Neuronal stem cell (in vitro differentiated cells): ENCODE measurements at regions not wholly inside any gene's neighbourhood (a gene's known extent, or its start where the extent isn't known, plus 50 kb on each side); places are given as distances from the start of the nearest gene placed in this dataset.

ENCODE experiments used
- DNase-seq: peaks from one replicate; pipeline ENCODE4 v3.0.0-alpha.2; 2013; ENCODE audit warnings: low spot score
- H2AFZ ChIP-seq: one replicate; pipeline ENCODE4 v1.6.1; 2013; ENCODE audit warnings: mild to moderate bottlenecking, low read length, inconsistent platforms
- H2AK5ac ChIP-seq: 2 replicates; pipeline ENCODE4 v1.6.1; 2013; ENCODE audit warnings: low read depth, mild to moderate bottlenecking, inconsistent platforms, low read length, moderate library complexity, mixed read lengths
- H2BK120ac ChIP-seq: 2 replicates; pipeline ENCODE4 v1.6.1; 2013; ENCODE audit warnings: low read depth, mild to moderate bottlenecking, inconsistent platforms, low read length, moderate library complexity, mixed read lengths
- H2BK12ac ChIP-seq: one replicate; pipeline ENCODE4 v1.6.1; 2013; ENCODE audit warnings: low read length, inconsistent platforms
- H2BK15ac ChIP-seq: 2 replicates; pipeline ENCODE4 v1.6.1; 2013; ENCODE audit warnings: mild to moderate bottlenecking, low read length, inconsistent platforms, mixed read lengths
- H2BK5ac ChIP-seq: one replicate; pipeline ENCODE4 v1.6.1; 2013; ENCODE audit warnings: inconsistent platforms, mild to moderate bottlenecking, low read length, moderate library complexity
- H3K14ac ChIP-seq: one replicate; pipeline ENCODE4 v1.6.1; 2013; ENCODE audit warnings: low read length, inconsistent platforms
- H3K18ac ChIP-seq: 2 replicates; pipeline ENCODE4 v1.6.1; 2013; ENCODE audit warnings: low read length, inconsistent platforms
- H3K23ac ChIP-seq: 2 replicates; pipeline ENCODE4 v1.6.1; 2013; ENCODE audit warnings: low read depth, mild to moderate bottlenecking, mixed read lengths, low read length, inconsistent platforms; ENCODE audit not compliant: poor library complexity
- H3K27ac ChIP-seq: replicated peaks from 3 replicates; pipeline ENCODE4 v1.5.1; 2013; ENCODE audit warnings: low read length, inconsistent platforms
- H3K27me3 ChIP-seq, 3 experiments: 2 replicates each; pipeline ENCODE4 v1.6.1; 2013; ENCODE audit warnings: low read length in 3 of 3, mild to moderate bottlenecking in 2 of 3, inconsistent platforms in 1 of 3, low read depth in 1 of 3, mixed read lengths in 1 of 3, moderate library complexity in 1 of 3; ENCODE audit not compliant: control insufficient read depth in 3 of 3, insufficient read depth in 3 of 3
- H3K36me3 ChIP-seq, 2 donors: replicated peaks in 1 of 2; 2 replicates each; pipeline ENCODE4 v1.6.1; 2013; ENCODE audit warnings: low read length in 2 of 2; ENCODE audit not compliant: control insufficient read depth in 2 of 2, insufficient read depth in 2 of 2
- H3K4ac ChIP-seq: 2 replicates; pipeline ENCODE4 v1.6.1; 2013; ENCODE audit warnings: inconsistent platforms, mild to moderate bottlenecking, low read length, moderate library complexity
- H3K4me1 ChIP-seq, 2 donors: 1 replicate in 1 of 2; 2 replicates in 1 of 2; pipeline ENCODE4 v1.6.1; 2013; ENCODE audit warnings: low read length in 2 of 2, low read depth in 1 of 2; ENCODE audit not compliant: control insufficient read depth in 2 of 2, insufficient read depth in 1 of 2
- H3K4me2 ChIP-seq: one replicate; pipeline ENCODE4 v1.6.1; 2013; ENCODE audit warnings: mild to moderate bottlenecking, low read length, inconsistent platforms; ENCODE audit not compliant: insufficient read depth, poor library complexity, severe bottlenecking
- H3K4me3 ChIP-seq, 2 donors: 2 replicates each; pipeline ENCODE4 v1.5.1; 2013; ENCODE audit warnings: low read length in 2 of 2, mild to moderate bottlenecking in 2 of 2, inconsistent platforms in 1 of 2, moderate library complexity in 1 of 2
- H3K79me1 ChIP-seq: one replicate; pipeline ENCODE4 v1.6.1; 2013; ENCODE audit warnings: low read depth, mild to moderate bottlenecking, inconsistent platforms, low read length, moderate library complexity
- H3K9ac ChIP-seq: one replicate; pipeline ENCODE4 v1.6.1; 2013; ENCODE audit warnings: mild to moderate bottlenecking, low read depth, low read length, inconsistent platforms; ENCODE audit not compliant: poor library complexity
- H3K9me3 ChIP-seq, 2 donors: replicated peaks in 1 of 2; 2 replicates each; pipeline versions ENCODE3 to v1.6.1; 2013; ENCODE audit warnings: low read length in 2 of 2, mild to moderate bottlenecking in 2 of 2, inconsistent platforms in 1 of 2, low read depth in 1 of 2, mixed read lengths in 1 of 2, moderate library complexity in 1 of 2; ENCODE audit not compliant: control insufficient read depth in 2 of 2, insufficient read depth in 1 of 2
- H4K8ac ChIP-seq: one replicate; pipeline ENCODE4 v1.6.1; 2013; ENCODE audit warnings: low read depth, mild to moderate bottlenecking, inconsistent platforms, low read length, moderate library complexity
- H4K91ac ChIP-seq: one replicate; pipeline ENCODE4 v1.6.1; 2013; ENCODE audit warnings: low read length, low read depth, mild to moderate bottlenecking, inconsistent platforms; ENCODE audit not compliant: poor library complexity
- WGBS, 2 donors: extraction: QIAGEN DNeasy Blood & Tissue Kit; methylation state at CpG; one replicate each; pipeline ENCODE4 v1.1.7; 2013; ENCODE audit warnings: missing lambda C conversion rate in 2 of 2, mixed read lengths in 1 of 2; ENCODE audit not compliant: insufficient read length in 2 of 2, insufficient replicate concordance in 1 of 2; ENCODE audit errors: extremely low coverage in 2 of 2; 5-methylcytosine and 5-hydroxymethylcytosine counted together

DNA sequence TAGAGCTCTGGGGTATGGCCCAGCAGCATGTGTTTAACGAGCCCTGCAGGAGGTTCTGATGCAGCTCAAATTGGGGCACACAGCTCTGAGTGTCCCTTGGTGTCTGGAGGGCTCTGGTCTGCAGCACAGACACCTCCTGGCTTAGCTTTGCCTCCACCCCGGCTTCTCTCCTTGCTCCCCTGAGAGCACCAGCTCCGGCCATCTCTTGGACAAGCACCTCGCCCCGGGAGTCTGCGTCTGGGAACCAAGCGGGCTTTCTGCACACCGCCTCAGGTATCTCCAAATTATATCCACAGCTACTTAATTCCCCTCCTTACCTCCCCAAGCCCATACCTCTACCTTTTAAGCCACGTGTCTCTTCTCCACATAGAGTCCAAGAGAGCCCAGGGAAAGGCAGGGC is 83.7 kb upstream of the IRX4 start:
- Histone ChIP-seq H2BK120ac (no peak overlapping the region), H3K36me3 (no peaks in the 10 kb centered on the region), H2AK5ac (no peak overlapping the region), H4K91ac (no peak overlapping the region), H2AFZ (peak overlapping the region; percentile 29), H3K27ac (no peak overlapping the region), H4K8ac (no peak overlapping the region), H3K23ac (no peak overlapping the region), H3K9ac (no peak overlapping the region), H3K4ac (no peak overlapping the region), H3K4me2 (no peak overlapping the region), H3K4me1 (peaks cover 3 to 5% of the 10 kb centered on the region in 2 donors), H3K4me3 (no peak overlapping the region), H3K79me1 (no peaks in the 10 kb centered on the region), H2BK15ac (no peak overlapping the region), H3K18ac (no peak overlapping the region), H3K9me3 (peaks cover 0 to 2% of the 10 kb centered on the region in 2 donors), H3K14ac (no peak overlapping the region), H2BK12ac (no peak overlapping the region), H2BK5ac (no peak overlapping the region), H3K27me3 (no peaks in the 10 kb centered on the region)
- no CpG with 5 or more reads among the region's 9 CpGs for WGBS, 2 donors
- no peak for DNase-seq

DNA sequence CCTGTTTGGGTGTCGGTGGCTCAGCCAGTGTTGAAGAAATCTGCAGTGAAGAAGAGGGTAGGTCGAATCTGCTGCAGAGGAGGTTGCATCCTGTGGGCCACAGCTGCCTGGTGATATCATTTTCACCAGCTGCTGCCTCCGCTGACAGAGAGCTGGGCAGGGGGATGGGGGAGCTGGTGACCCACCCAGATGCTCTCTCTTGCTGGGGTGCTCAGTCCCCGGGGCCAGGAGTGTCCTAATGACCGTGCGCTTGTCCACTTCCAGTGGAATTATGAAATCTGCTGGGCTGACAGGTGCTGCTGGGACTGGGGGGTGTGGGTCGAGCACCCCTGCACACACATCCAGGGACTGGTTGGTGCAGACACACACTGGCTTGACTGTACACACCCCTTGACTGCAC is 83.2 kb upstream of the IRX4 start:
- H3K4me2 ChIP-seq: no peak overlapping the region
- peaks cover 0 to 4% of the 10 kb centered on the region in 2 donors for H3K9me3 ChIP-seq
- WGBS, 2 donors: no CpG with 5 or more reads among the region's 7 CpGs
- H3K9ac ChIP-seq: no peak overlapping the region
- no peak overlapping the region for H2BK15ac ChIP-seq
- no peak overlapping the region for H2AFZ ChIP-seq
- H2BK120ac ChIP-seq: no peak overlapping the region
- no peak overlapping the region for H4K91ac ChIP-seq
- no peak for DNase-seq
- no peaks in the 10 kb centered on the region for H3K79me1 ChIP-seq
- H3K23ac ChIP-seq: no peak overlapping the region
- H3K27ac ChIP-seq: no peak overlapping the region
- no peak overlapping the region for H3K14ac ChIP-seq
- no peak overlapping the region for H2BK5ac ChIP-seq
- H2BK12ac ChIP-seq: no peak overlapping the region
- no peaks in the 10 kb centered on the region for H3K36me3 ChIP-seq
- peak overlapping the region; percentile 7 for H3K18ac ChIP-seq
- no peaks in the 10 kb centered on the region for H3K27me3 ChIP-seq
- no peak overlapping the region for H4K8ac ChIP-seq
- H3K4me3 ChIP-seq: peak overlapping the region in 1 of 2 donors; percentile 66
- peaks cover 3 to 5% of the 10 kb centered on the region in 2 donors for H3K4me1 ChIP-seq
- no peak overlapping the region for H3K4ac ChIP-seq
- H2AK5ac ChIP-seq: no peak overlapping the region

DNA sequence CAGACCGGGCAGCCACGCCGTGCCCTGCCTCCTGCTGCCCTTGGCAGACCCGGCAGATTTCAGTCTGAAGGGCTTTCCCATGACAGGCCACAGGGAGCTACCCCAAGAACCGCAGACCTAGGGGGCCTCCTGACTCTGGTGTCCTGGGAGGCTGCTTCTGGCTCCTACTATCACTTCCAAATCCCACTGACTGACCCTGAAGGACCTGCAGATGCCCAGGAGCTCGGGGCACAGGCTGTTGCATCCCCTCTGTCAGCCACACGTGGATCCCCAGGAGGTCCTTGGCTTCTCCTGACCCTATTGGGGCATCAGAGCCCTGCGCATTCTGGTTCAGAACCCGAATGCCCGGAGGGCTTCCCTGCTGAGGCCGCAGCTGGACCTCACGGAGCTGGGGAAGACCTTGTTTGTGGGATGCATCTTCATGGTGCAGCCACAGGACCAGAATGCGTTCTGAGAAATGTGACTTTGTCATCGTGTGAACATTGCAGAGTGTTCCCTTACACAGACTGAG is 81.3 kb upstream of the IRX4 start:
- H3K4me3 ChIP-seq: no peak overlapping the region
- peak overlapping the region; percentile 82 for H3K23ac ChIP-seq
- WGBS, 2 donors: no CpG with 5 or more reads among the region's 14 CpGs
- no peak overlapping the region for H2BK15ac ChIP-seq
- no peak overlapping the region for H2AFZ ChIP-seq
- no peak for DNase-seq
- peaks cover 0 to 10% of the 10 kb centered on the region in 2 donors for H3K9me3 ChIP-seq
- H3K4me1 ChIP-seq: peaks cover 3 to 10% of the 10 kb centered on the region in 2 donors
- H3K36me3 ChIP-seq: no peaks in the 10 kb centered on the region
- no peak overlapping the region for H4K8ac ChIP-seq
- H3K79me1 ChIP-seq: no peaks in the 10 kb centered on the region
- H3K4me2 ChIP-seq: no peak overlapping the region
- H3K9ac ChIP-seq: no peak overlapping the region
- no peak overlapping the region for H2BK120ac ChIP-seq
- peak overlapping the region; percentile 14 for H3K14ac ChIP-seq
- H3K4ac ChIP-seq: no peak overlapping the region
- H2AK5ac ChIP-seq: peak overlapping the region; percentile 6
- H2BK12ac ChIP-seq: no peak overlapping the region
- no peaks in the 10 kb centered on the region for H3K27me3 ChIP-seq
- peak overlapping the region; percentile 81 for H3K18ac ChIP-seq
- no peak overlapping the region for H2BK5ac ChIP-seq
- H3K27ac ChIP-seq: no peak overlapping the region
- H4K91ac ChIP-seq: no peak overlapping the region

DNA sequence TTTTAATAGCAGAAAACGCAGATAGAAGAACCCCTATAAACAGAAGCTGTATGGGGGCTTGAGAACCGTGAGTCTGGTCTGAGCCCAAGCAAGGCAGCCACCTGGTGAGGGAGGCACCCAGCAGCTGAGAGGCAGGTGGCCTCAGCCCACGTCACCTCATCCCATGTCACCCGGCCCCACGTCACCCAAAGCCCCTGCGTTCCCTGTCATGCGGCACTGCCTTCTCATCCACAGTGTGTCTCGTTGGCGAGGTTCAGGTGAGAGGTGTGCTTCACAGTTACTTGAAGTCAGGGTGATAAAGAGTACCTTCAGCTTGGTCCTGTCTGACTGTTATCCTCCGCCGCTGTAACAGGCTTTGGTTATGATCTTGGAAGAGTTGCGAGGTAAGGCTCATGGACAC is 80.6 kb upstream of the IRX4 start:
- no CpG with 5 or more reads among the region's 12 CpGs for WGBS, 2 donors
- Histone ChIP-seq H3K4me3 (no peak overlapping the region), H3K79me1 (no peaks in the 10 kb centered on the region), H3K27ac (no peak overlapping the region), H3K14ac (no peak overlapping the region), H3K9me3 (peaks cover 0 to 10% of the 10 kb centered on the region in 2 donors), H3K23ac (no peak overlapping the region), H2AK5ac (no peak overlapping the region), H2BK15ac (no peak overlapping the region), H4K8ac (no peak overlapping the region), H3K36me3 (no peaks in the 10 kb centered on the region), H3K4me1 (peaks cover 3 to 10% of the 10 kb centered on the region in 2 donors), H2BK120ac (no peak overlapping the region), H3K27me3 (no peaks in the 10 kb centered on the region), H4K91ac (no peak overlapping the region), H2BK12ac (no peak overlapping the region), H3K4me2 (no peak overlapping the region), H3K18ac (peak overlapping the region; percentile 5), H2AFZ (no peak overlapping the region), H3K9ac (no peak overlapping the region), H3K4ac (no peak overlapping the region), H2BK5ac (no peak overlapping the region)
- DNase-seq: no peak
